GM12892 (cell line): ENCODE measurements at regions not wholly inside any gene's neighbourhood (a gene's known extent, or its start where the extent isn't known, plus 50 kb on each side); places are given as distances from the start of the nearest gene placed in this dataset.

Experiments used
- POLR2A ChIP-seq: IDR thresholded peaks from 2 replicates; pipeline ENCODE4 v1.6.1; 2011; ENCODE audit warnings: low read depth, low read length, control low read depth
- POLR2AphosphoS5 ChIP-seq: IDR thresholded peaks from 2 replicates; pipeline ENCODE4 v1.6.1; 2011; ENCODE audit warnings: low read depth, low read length, control low read depth
- TAF1 ChIP-seq: IDR thresholded peaks from 2 replicates; pipeline ENCODE4 v1.6.1; 2011; ENCODE audit warnings: low read depth, mild to moderate bottlenecking, control low read depth, low read length, borderline replicate concordance

GRCh38 chr7:113204415-113204814 lies 86.1 kb upstream of the SMIM30 start:
- no peak for TF ChIP-seq POLR2A
- TF ChIP-seq POLR2AphosphoS5, result no peak
- no peak for TF ChIP-seq TAF1
